ENCODE measurements at regions not wholly inside any gene's neighbourhood (a gene's known extent, or its start where the extent isn't known, plus 50 kb on each side); places are given as distances from the start of the nearest gene placed in this dataset.

DNA sequence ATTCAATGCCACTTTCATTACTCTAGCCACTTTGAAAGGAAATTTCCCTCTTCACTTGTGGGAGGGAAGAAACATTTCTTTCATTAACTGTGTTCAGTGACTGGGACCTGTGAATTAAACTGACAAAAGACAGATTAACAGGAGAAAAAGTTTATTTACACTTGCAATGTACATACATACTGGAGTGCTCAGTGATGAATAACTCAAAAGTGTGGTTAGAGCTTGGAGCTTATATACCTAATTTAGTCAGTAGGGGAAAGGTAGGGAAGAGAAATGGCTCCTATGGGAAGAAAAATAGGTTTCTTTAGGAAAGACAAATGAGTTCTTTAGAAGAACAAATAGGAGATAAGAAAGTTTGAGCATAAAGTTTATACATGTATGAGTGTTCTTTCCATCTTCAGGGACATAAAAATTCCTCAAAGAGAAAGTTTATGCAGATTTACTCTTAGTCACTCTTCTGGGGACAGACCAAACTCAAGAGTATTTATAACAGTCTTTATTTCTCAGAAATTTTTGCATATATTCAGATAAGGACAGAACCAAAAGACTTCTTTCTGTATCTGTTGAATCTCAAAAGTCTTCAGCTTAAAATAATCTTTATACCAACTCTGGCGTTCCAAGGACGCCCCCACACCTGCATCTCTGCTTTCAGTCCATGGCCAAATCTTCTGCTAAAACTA lies 120.0 kb upstream of the RAI14 start:
- TF ChIP-seq CHD1 (IDR thresholded peaks at IDR 0.05; ENCODE audit: low read length) (no peak), CBX3 (IDR thresholded peaks at IDR 0.05; ENCODE audit: borderline replicate concordance in 1 of 2, low read length in 2 of 2) (no peak), RAD21 (CRISPR knock-in tag; conservative IDR thresholded peaks at IDR 0.05 in 1 of 2, IDR thresholded peaks at IDR 0.05 in 1 of 2) (no peak)

All from K562 (cell line).